ENCODE measurements at regions not wholly inside any gene's neighbourhood (a gene's known extent, or its start where the extent isn't known, plus 50 kb on each side); places are given as distances from the start of the nearest gene placed in this dataset.
"Not testable (repeated sequence)": the region's sequence is repeated elsewhere in the genome, so short reads cannot be mapped to it uniquely, and the experiment has no call there.

DNA sequence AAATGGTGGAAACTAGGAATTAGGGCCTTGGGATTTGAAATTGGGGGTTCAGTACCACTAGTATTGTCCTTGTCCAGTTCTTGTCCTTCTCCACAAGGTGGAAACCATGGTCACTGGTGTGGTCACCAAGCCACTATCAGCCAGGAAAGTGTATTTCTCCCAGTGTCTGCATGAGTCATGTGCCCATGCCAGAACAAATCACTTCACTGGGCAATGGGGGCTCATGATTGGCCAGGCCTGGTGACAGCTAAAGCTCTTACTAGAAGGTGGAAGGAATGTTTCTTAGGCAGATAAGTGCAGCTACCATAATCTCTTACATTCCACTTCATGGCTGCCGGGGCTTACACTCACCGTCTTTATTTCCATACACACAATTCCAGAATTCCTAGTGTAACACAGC, 124.8 kb upstream of the TACR1 start:
- no peak for DNase-seq

DNA sequence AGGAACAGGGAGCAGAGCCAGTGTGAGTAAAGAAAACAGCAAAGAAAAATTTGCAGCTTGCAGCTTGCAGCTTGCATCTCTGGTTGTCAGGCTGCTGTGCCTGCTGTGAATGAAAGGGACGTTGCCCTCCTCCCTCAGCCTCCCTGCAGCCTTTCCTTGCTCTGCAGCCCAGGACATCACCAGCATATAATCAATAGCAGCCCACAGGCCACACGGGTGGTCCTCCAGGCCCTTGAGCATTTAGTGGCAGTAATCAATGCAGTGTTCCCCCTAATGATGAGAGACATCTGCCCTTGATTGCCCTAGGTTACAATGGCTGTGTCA, 122.2 kb upstream of the TACR1 start:
- DNase-seq = no peak

DNA sequence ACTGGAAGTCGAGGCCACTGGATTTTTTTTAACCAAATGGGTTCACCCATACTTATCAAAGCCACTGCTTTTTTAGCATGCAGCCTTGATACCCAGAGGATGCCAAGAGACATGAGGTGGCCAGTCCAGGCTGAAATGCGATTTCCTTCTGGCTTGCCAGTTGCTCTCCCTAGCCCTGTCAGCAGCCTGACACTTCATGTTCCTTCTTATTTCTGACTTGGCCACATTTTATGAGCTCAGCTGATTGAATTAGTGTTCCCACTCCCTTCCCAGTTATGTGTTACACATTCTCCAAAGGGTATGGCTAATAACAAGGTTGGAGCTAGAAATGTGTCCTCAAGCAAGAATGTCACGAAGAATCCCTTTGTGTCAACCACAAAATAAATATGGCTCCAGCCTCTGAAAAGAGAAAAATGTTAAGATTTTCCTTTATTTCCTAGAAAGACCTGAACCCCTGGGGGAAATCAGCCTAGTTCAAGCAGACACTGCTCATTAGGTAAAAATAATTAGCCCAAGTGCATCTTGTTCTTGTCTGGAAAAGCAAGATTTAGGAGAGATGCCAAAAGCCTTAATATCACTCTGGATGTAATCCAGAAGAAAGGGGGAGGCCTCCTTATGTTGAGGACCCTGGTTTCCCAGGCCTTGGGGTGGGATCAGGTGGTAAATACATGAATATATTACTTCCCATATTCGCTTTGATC, 121.7 kb upstream of the TACR1 start:
- no peak for DNase-seq

DNA sequence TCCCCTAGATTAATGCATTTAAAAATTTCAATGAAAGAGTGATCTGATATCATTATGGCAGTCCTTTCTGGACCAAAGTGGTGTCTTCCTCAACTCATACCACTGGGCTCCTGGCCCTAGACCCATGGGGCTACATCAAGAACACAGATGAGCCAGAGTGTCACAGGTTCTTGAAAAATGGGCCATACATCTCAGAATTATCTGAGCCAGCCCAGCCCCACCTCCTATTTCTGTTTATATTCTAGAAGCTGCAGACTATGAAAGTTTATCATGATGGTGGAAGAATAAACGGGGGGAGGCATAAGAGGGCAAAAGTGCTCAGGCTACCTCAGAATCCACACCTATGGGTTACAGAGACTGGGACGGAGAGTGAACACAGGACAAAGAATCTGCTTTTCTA, 120.6 kb upstream of the TACR1 start:
- no peak for DNase-seq

DNA sequence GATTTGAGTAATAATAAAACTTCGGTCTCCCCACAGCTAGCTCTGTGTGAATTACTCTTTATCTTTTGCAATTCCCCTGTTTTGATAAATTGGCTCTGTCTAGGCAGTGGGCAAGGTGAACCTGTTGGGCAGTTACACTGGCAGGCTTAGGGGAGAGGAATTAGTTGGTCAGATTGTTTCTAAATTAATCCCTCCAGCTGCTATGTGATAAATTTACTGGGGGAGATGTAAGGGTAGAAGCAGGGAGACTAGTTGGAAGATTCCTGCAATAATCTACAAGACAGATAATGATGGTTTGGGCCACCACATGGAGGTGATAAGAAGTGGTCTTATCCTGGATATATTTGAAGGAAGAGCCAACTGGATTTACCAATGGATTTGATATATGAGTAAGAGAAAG, 118.5 kb upstream of the TACR1 start:
- DNase-seq = no peak

DNA sequence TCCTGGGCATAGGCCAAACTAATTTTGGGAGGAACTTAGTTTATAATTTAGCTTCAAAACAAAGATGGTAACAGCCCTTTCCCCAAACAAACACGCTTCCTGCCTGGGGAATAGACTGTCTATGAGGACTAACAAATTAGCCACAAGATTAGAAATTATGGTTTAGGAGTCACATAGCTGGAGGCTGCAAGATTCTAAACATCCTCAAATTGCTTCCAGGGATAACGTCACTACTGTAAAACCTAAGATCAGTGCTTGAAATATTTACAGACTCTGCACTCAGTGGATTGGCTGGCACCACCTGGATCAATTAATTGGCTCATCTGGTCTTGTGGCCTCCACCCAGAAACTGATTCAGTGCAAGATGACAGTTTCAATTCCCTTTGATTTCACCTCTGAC, 118.0 kb upstream of the TACR1 start:
- DNase-seq = no peak

DNA sequence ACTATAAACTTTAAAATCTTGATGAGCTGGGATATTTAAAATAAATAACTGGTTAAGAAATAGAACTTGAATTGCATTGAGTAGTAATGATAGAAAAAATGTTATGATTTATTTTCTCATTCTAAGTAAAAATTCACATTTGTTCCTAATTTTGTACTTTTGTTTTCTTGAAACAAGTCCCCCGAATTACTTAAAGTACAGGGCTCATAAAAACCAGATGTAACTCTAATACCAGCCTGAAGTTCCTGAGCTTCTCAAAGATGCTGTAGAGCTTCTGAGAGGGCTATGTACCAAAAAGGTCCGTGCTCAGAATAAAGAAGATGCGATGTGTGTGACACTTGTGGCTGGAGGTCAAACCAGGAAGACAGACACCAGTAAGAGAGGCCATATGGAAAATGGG, 116.1 kb upstream of the TACR1 start:
- DNase-seq = no peak

DNA sequence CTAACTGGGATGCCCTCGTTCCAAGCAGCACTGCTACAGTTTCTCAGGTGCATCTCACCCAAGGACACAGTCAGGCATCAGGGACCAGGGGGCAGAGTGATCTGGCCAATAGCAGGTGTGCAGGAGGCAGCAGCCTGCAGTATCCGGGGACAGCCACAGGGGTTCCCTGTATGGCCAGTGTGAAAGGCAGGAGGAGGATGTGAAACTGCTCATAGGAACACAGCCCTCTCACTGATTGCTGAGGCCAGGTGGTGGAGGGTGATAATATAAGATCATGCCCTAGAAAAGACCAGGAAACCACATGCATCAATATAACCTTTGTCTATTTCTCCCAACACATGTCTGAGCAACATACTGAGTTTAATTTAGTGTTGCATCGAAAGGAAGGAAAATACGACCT, 112.7 kb upstream of the TACR1 start:
- DNase-seq = no peak

DNA sequence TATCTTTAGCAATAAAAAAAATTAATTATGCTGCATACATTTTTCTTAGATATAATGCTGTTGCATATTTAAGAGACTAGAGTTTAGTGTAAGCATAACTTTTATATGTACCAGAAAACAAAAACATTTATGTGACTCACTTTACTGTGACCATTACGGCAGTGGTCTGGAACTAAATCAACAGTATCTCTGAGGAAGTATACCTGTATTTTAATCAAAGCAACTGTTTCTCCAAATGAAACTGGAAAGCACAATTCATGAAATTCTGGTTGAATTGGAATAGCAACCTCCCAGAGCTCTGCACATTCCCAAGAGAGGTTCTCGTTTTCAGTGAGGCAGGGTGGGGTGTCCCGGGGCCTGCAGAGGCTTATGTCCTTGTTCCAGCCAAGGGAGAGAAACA, 112.2 kb upstream of the TACR1 start:
- DNase-seq = no peak

DNA sequence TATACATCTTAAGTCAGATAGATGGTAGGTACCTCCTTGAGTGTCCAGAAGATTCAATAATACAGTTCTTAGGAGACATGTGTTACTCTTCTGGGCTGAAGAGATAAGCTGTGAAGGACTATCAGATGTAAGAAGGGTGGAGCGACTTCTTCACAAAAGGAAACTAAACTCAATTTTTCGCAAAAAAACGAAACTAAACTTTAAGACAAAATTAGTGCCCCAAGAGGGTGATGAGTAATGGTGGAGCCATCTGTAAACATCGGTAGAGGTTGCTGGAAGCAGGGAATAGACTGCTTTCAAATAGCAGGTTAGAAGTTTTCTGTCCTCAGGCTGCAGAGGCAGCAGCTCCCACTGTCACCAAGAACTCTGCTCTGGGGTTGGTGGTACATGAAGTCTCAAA, 111.6 kb upstream of the TACR1 start:
- no peak for DNase-seq

DNA sequence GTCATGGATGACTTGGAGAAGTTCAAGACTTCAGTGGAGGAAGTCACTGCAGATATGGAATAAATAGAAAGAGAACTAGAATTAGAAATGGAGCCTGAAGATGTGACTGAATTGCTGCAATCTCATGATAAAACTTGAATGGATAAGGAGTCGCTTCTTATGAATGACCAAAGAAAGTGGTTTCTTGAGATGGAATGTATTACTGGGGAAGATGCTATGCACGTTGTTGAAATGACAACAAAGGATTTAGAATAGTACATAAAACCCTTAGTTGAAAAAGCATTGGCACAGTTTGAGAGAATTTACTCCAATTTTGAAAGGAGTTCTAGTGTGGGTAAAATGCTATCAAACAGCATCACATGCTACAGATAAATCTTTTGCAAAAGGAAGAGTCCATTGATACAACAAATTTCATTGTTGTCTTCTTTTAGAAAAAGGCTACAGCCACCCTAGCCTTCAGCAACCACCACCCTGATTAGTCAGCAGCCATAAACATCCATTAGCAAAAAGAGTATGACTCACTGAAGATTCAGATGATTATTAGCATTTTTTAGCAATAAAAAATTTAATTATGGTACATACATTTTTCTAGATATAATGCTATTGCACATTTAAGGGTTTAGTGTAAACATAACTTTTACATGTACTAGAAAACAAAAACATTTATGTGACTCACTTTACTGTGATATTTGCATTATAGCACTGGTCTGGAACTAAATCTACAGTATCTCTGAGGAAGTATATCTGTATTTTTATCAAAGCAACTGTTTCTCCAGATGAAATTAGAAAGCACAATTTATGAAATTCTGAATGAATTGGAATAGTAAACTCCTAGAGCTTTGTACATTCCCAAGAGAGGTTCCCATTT, 110.5 kb upstream of the TACR1 start:
- no peak for DNase-seq

DNA sequence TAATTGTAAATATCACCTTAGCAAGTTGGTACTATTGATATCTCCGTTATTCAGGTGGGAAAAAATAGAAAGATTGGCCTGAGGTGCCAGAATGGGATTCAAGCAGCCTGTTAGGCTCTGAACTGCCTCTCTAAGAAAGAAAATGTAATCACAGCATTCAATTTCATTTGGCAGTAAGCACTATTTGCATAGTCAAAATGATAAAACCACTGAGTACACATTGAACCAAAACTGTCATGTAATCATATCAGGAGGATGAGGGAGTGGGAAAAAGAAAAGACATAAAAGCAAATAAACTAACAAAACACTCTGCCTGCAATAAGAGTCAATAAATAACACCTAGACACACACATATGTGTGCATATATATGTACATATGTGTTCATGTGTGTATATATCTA, 103.9 kb upstream of the TACR1 start:
- peak; percentile 39 for DNase-seq

DNA sequence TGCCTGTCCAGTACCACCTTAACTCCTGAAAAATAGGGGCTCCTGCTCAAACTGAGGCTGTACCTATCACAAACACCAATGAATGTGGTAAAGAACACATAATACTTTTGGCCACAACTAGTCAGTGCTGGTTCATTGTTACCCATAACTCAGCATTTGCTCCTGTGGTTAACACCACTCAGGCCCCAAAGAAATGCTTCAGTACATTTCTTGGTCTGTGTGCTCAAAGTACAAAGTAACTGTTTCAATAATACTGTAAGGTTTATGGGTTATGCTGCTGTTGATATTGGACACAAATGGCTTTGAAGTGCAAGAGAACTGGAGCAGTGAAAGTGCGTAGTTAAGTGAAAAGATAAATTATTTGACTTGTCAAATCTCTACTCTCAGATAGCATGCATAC, 95.0 kb upstream of the TACR1 start:
- DNase-seq = no peak

DNA sequence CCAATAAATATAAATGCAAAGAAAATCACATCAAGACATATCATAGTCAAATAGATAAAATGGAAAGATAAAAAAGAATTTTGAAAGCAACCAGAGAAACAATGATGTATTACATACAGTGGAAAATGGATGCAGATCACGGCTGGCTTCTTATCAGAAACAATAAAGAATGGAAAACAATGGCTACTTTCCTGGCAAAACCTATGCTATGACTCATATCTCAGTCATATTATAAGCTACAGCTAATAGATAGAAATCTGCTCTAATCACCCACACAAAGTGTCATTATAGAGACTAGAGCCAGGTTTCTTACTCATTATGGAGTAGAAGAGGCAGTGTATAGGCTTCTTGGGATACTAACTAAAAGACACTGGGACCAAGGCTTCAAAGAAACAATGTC, 93.5 kb upstream of the TACR1 start:
- DNase-seq = no peak

DNA sequence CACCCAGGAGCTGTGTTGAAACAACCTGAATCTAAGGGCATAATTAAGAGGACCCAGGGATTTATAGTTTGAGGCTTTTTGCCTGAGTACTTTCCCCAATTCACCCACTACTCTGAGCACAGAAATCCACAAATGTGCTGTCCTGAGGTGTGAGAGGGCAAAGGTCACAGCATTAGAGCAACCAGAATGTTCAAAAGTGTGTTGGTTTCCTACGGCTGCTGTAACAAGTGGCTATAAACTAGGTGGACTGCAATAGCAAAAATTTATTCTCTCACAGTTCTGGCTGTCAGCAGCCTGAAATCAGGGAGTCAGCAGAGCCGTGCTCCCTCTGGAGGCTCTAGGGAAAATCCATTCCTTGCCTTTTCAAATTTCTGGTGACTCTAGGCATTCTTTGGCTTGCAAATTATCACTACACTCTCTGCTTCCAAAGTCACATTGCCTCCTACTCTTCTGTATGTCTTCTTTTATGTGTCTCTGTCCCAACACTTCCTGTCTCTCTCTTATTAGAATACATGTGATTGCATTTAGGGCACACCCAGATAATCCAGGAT, 91.4 kb upstream of the TACR1 start:
- no peak for DNase-seq

DNA sequence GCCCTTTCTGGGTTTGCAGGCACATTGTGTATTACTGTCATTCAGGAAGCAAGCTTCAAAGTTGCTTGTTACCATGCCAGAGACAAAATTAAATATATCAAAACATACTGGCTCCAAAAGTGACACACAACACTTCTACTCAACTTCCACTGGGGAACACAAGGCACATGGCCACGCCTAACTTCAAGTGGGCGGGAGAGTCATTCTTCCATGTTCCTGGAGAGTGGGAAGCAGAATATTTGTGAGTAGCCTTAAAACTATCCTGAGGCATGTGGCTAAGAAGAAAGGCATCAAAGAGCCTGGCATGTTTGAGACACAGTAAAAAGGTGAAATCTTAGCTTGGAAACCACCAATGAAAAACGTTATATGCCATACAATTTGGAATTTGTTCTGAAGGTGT, 90.5 kb upstream of the TACR1 start:
- DNase-seq = no peak

DNA sequence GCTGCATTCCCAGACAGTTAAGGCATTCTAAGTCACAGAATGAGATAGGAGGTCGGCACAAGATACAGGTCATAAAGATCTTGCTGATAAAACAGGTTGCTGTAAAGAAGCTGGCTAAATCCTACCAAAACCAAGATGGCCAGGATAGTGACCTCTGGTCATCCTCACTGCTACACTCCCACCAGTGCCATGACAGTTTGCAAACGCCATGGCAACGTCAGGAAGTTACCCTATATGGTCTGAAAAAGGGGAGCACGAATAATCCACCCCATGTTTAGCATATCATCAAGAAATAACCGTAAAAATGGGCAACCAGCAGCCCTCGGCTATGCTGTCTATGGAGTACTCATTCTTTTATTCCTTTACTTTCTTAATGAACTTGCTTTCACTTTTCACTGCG, 89.9 kb upstream of the TACR1 start:
- DNase-seq = not testable (repeated sequence)

DNA sequence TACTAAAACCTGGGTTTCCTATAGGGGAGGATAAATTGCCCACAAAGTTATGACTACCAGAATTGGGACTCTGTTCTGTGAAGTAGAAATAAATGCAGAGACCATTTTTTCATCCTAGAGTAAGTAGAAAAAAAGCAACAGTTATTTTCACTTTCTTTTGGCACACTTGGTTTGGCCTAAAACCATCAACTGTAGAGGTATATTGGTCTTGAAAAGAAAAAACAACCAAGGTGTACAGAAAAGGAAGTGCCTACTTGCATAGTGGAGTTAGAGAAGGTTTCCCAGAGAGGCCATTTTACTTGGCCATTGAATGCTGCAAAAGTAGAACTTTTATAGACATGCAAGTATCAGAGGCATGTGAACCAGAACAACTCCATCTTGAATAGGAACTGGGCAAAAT, 89.4 kb upstream of the TACR1 start:
- no peak for DNase-seq

DNA sequence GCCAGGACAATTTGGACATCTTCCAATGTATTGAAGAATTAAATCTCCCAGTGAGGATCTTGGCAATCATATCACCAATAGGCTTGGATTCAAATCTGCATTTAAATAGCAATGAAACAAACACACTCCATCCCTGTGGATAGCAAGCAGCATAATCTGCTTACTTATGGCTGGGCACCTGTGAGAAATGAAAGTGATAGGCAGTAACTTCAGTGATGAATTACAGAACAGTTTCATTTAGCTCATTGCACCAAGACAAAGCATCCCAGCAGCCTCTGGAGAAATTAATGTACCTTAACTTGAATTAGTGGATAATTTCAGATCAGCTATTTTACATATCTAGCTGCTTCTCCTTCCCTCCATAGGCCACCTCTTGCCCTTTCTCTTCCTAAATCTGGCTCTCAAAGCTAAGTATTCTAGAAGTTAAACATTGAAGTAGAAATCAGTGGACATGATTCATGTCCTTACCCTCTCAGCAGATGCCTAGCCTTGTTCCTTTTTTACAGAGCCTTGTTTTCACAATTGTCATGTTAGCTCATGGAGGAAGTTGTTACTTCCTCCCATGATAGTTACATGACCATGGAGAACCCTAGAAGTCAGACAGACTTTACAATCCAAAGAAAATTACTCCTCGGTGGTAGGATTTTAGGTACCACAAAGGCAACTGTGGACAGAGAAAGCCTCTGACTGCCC, 88.5 kb upstream of the TACR1 start:
- no peak for DNase-seq

DNA sequence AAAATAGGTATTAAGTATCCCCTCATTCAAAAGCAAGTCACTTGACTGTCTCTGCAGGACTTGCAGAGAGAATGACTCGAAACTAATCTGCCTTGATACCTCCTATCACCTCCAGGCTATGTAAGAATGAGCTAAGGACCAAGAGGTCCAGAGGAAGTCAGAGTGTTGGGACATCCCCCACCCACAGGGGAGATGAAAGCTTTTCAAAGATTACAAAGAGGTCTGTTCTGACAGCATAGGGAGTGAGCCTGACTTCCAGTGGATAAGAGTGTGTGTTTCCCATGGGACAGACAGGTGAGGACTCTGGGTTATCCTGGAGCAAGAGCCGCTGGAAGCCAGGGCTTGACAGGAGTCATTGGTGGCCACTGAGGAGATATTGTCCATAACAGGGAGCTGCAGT, 85.0 kb upstream of the TACR1 start:
- DNase-seq = no peak

DNA sequence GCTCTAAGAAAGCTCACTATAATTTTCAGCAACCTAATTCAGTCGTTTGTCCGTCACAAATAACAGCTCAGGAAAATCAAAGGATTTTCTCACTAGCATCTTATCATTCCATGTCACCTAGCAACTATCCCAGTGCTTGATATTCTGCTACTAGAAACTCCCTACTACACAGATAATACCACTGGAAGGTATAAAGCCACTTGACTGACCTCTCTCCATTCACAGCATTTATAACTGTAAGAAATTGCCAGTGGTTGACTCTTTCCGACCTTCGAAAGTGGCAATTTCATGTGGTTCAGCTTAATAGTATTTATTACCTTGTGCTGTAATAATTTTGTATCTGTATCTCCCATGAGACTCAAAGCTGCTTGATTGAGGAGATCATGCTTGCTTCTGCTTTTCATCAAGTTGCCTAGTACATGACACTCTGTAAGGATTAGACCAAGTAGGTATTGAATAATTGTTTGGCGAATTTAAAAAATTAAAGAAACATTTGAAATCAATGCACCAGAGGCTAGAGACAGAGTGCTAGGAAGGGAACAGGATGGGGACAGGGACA, 79.6 kb upstream of the TACR1 start:
- DNase-seq = no peak

DNA sequence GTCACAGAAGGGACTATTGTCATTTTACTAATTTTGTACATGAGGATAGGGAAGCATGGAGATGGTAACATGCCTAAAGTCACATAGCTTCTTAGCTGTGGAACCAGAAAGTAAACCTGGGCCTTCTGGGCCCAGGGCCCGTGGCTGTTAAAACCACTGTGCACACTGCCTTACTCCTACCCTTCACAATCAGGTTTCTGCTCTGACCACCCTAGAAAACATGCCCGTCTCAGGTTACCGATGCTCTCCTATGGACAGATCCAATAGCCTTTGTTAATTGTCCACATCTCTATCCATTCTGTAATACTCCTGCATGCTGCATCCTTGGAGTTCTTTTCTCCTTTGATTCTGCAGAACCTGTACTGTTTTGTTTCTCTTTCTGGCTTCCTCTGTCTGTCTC, 79.0 kb upstream of the TACR1 start:
- DNase-seq = no peak

DNA sequence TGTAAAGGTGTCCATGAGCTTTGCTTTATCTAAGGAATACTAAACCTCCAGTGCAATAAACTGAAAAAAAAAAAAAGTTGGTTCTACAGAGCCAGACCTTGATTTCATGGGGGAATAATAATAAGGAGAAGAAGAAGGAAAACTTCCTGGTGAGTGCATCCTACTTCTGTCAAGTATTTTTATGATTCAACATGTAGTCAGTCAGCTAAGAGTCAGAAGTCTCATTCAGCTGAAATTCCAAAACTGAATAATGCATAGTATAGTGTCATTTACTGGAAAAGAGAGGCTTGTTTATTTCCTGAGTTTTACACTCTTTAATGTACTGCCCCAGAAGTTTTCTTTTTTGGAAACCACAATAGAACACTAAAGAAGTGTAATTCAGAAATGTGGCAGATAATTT, 77.8 kb upstream of the TACR1 start:
- DNase-seq = no peak
